GM18867 (cell line): ENCODE measurements at regions not wholly inside any gene's neighbourhood (a gene's known extent, or its start where the extent isn't known, plus 50 kb on each side); places are given as distances from the start of the nearest gene placed in this dataset.
"Not testable (repeated sequence)": the region's sequence is repeated elsewhere in the genome, so short reads cannot be mapped to it uniquely, and the experiment has no call there.

Source experiments
- ATAC-seq: cut with Tn5 transposase; IDR thresholded peaks from one replicate; pipeline ENCODE4 v1.9.1; 2021; ENCODE audit warnings: mild to moderate bottlenecking, moderate library complexity; ENCODE audit not compliant: unreplicated experiment

DNA sequence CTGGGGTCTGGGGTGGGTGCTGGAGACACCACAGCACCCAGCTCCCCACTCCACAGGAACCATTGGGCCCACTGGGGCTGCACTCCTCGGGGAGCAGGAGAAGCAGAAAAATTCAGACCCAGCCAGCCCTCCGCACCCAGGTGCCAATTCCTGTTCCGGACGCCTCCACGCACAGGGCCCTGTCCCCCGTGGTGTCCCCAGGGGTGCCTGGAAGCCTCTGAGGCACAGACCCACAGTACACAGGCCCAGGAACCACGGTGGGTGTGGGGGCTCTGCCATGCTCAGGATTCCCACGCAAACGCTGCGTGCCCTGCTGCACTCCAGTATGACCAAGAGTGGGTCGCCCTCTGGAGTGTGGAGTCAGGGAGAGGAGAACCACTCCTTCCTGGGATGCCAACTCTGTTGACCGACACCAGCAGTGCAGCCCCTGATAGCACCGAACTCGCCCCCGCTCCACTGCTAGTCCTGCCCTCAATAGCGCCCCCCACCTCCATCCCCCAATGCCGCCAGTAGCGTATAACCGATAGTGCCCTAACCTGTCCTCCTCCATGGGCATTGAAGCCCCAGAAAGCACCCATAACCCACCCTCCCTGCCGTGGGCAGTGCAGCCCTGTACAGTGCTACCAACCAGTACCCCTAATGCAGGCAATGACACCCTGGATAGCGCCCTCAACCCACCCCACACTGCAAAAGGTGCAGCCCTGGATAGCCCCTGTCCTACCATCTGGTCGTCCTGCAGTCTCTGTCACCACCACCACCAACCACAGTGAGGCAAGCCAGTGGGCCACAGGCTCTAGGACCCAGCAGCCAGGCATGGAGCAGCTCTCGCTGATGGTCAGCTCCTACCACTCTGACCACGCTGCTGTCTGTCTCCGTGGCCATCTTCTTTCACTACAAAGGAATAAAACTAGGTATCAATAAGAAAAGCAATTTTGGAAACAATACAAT is 2877.2 kb downstream of the RPIA start:
- not testable (repeated sequence) for ATAC-seq

DNA sequence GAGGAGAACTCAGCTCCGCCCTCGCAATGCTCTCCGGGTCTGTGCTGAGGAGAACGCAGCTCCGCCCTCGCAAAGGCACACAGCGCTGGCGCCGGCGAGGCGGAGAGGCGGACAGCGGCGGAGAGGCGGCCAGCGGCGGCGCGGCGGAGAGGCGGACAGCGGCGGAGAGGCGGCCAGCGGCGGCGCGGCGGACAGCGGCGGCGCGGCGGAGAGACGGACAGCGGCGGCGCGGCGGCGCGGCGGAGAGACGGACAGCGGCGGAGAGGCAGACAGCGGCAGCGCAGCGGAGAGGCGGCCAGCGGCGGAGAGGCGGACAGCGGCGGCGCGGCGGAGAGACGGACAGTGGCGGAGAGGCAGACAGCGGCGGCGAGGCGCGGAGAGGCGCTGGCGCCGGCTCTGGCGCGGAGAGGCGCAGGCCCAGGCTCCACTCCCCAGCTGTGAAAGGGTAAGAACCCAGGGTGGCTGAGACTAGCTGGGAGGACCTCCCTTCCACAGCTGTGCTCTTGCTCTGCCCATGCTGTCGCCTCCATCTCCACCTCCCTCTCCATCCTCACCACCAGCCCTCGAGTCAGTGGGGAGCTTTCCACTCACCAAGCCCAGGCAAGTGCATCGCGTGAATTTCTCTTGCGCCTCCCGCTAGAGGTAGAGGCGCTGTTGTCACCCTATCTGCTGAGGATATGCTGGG is 2879.9 kb downstream of the RPIA start:
- not testable (repeated sequence) for ATAC-seq

DNA sequence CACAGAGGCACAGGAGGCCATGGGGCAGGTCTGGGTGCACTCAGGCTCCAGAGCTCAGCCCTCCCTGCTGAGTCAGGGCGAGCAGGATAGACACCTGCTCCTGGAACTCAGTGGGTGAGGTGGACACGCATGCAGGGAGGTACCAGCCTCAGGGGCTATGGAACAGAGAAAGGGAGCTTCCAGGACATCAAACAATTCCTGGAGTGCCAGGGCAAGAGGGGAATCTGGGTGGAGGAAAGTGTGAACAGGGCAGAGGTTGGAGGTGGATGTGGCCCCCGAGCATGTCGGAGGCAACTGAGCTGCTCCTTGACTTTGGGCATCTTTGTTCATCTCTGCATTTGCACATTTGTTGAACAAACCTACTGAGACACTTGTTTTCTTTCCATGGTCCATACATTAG is 2881.5 kb downstream of the RPIA start:
- ATAC-seq: not testable (repeated sequence)

DNA sequence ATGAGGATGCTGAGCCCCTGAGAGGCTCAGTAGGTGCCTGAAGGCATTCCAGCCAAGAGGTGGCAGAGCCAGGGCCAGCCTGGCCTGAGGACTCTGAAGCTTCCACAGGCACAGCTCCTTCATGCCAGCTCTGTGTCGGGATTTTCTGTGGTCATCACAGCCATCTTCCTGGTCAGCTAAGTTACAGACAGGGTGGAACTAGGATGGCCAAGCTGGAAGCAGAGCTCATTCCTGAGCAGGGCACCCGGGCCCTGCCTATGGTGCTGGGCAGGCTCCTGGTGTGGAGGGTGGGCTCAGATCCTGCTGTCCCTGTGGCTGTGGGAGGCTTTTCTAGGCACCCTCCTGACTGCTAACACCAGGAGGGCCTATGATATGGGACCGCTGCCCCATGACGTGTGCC is 2882.3 kb downstream of the RPIA start:
- not testable (repeated sequence) for ATAC-seq

DNA sequence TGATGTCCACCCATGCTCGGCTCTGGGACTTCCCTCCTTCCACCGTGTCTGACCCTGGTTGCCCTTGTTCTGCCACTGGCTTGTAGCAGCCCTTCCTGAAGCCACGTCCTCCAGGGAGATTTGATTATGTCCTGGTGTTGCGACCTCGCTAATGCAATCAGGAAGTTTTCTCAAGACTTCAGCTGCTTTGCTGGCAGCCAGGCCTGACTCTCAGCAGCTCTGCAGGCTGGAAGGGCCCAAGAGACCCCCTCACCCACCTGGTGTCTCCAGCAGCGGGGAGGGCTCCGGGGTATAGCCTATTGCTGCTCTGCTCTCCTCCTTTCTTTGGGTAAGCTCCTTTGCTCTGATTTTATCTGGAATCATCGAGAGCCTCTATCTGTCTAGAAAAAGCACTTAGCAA is 2882.8 kb downstream of the RPIA start:
- not testable (repeated sequence) for ATAC-seq

DNA sequence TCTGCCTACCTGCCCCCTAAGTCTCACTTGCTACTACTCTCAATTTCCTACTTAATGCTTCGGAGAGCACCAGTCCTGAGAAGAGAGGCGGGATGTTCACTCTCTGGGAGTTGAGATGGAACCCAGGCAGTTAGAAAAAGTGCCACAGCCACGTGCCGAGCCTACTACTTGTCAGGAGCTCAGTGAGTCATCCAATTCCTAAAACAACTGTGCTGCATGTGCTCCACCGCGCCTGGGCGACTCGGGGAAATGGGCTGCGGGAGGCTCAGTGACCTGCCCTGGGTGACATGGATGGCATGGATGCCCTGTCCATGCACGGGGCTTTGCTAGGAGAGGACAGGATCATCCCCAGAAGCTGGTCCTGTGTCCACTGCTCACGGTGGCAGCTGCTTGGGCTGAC is 2884.2 kb downstream of the RPIA start:
- not testable (repeated sequence) for ATAC-seq

DNA sequence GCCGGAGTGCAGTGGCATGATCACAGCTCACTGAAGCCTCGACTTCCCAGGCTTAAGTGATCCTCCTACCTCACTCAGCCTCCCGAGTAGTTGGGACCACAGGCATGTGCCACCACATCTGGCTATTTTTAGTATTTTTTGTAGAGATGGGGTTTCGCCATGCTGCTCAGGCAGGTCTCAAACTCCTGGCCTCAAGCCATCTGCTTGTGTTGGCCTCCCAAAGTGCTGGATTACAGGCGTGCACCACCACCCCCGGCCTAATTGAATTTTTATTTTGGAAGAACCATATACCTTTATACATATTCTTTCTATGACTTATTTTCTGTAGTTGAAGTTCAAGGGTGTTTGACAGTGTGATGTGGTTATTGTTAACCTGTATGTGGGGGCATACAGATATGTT is 2885.9 kb downstream of the RPIA start:
- not testable (repeated sequence) for ATAC-seq

DNA sequence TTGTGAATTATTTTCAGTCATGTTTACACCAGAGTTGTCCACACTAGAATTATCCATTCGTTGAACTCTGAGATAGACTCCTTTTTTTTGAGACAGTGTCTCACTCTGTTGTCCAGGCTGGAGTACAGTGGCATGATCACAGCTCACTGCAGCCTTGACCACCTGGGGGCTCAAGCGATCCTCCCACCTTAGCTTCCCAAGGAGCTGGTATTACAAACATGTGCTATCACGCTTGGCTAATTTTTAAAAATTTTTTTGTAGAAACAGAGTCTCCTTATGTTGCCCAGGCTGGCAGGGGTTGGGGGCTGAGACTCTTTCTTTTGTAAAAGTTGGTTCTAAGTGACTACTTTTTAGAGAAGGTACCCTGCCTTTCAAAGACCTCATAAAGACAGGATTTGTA is 2887.2 kb downstream of the RPIA start:
- not testable (repeated sequence) for ATAC-seq

DNA sequence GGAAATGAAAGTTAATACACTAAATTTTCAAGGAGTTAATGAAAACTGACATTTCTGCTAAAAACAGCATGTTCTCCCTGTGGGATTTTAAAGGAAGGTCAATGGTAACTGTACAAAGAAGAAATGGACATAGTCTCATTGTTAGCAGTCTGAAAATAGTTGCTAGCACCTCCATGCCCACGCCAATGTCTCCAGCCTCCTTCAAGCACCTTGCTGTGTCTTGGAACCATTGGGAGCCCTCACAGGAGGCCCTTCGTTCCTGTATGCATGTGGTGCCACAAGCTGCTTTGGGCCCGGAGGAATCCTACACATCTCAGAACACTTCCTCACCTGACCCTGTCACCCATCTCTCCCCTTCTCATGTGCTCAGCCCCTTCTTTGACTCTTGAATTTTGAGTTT is 2888.1 kb downstream of the RPIA start:
- not testable (repeated sequence) for ATAC-seq

DNA sequence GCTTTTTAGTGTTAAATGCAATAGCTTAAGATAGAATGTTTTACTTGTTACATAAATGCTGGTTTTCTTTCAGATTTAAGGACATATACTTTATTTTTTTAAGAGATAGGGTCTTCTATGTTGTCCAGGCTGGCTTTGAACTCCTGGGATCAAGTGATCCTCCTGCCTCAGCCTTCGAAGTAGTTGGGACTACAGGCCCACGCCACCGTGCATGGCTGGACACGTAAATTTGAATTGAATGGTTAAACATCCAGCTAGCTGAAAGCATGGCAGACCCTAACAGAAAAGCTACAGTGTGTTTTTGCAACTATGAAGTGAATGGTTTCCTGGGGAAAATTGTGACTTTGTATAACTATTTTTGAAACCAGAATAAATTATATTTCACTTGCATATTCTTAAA is 2888.6 kb downstream of the RPIA start:
- not testable (repeated sequence) for ATAC-seq

DNA sequence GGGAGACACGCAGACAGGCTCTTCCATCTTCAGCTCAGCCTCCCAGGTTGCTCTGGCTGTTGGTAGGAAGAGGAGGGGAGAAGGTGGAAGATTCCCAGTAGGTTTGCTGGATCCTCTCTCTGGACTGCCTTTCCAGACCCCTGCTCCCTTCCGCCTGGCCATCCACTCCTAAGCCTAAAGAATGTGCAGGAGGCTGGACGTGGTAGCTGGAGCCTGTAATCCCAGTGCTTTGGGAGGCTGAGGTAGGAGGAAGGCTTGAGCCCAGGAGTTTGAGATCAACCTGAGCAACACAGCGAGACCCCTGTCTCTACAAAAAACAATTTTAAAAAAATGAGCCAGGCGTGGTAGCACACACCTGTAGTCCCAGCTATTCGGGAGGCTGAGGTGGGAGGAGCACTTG is 2895.6 kb downstream of the RPIA start:
- ATAC-seq: not testable (repeated sequence)

DNA sequence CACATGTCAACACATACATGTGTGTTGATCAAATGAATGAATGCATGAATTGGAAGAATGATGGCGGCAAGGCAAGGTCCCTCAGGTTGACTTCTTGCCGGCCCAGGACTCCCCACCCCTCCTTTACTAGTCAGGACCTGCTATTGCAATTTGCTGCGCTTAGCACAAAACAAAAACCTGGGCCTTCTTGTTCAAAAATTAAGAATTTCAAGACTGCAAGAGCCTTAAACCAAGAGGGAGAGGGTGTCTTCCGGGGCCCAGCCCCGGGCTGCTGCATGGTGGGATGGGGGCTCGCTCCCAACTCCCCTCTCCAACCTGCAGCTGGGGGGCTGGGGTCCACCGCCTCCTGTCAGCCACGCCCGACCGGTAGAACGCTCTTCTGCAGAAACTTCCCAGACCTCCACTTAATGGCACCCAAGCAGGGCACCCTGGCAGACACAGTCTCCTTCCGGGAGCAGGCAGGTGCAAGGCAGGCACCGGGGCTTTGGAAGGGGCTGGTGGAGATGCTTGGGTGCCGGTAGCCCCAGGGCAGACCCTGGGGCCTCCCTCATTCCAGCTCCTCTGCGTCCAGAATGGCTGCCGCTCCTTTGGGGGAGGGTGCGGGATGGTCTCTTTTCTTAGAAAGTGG is 2896.5 kb downstream of the RPIA start:
- ATAC-seq: not testable (repeated sequence)

DNA sequence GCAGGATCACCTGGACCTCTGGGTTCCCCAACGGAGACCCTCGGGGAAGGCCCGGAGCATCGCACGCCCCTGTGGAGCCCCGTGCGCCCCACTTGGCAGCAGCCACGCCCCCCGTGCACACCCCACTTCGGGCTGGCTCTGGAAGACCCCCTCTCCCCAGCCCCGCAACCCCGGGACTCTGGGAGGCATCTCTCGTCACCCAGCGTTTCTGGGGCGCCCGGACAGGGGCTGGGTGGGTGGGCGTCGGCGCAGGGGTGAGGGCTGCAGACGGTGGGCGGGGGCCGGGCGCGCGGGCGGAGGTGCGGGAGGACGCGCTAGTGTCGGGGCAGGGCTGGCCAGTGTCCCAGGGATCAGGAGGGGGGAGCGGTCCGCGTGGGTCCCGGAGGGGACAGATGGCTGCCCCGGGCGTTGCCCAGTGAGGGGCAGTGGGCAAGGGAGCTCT is 2897.3 kb downstream of the RPIA start:
- ATAC-seq: not testable (repeated sequence)

DNA sequence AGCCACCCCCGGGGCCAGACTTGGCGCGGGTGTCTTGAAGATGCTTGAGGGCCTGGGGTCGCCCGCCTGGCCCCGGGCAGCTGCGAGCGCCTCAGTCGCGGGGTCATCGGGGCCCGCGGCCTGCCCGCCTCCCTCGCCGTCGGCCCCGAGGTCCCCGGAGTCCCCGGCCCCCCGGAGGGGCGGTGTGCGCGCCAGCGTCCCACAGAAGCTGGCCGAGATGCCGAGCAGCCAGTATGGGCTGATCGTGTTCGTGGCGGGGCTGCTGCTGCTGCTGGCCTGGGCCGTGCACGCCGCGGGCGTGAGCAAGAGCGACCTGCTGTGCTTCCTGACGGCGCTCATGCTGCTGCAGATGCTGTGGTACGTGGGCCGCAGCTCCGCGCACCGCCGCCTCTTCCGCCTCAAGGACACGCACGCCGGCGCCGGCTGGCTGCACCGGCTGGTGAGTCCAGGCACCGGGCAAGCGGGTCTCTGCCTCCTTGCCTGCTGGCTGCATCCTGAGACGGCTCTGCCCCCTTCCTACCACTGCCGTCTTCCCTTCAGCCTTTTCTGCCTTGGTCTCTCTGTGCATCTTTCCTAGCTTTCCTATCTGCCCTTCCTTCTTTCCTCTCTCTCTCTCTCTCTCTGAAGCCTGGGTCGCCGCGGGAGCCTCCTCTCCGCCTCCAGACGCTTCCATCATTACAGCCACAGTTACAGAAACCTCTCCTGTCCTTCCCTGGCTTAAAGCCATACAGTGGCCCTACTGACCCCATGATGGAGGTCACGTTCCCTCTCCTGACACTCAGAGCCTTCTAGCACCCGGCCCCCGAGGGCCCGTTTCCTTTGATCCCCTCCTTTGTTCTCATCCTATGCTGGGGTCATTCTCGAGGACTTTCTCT is 2898.2 kb downstream of the RPIA start:
- not testable (repeated sequence) for ATAC-seq

DNA sequence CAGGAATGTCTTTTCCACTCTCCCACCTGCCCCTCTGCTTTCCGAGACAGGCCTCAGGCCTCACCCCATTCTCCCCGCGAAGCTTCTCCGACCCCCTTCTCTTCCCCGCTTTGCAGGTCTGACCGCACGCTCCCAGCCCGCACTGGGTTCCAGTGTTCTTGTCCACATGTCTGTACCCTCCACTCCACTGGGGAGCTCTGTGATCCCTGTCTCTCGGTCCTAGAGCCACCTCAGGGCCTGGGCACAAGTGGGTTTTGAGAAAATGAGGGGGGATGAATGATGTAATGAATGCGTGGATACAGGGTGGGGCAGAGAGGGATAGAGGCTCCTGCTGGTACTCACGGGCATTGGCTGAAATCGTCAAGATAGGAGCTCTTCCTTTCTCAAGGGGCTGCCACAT is 2898.9 kb downstream of the RPIA start:
- ATAC-seq: not testable (repeated sequence)

DNA sequence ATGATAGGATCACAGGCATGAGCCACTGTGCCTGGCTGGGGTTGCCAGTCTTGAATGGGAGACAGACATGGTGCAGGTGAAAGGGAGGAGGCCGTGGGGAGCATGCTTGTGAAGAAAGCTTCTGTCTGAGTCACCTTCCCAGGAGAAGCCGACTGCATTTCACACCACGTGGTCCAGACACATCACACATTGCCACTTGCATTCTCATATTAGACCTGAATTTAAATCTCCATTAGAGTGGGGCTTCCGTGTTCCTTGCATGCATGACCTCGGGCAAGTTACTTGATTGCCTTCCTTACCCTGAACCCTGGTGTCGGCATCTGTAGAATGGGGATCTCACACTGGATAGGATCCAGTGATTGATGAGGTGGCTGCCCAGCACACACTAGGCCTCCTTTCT is 2899.6 kb downstream of the RPIA start:
- ATAC-seq: not testable (repeated sequence)

DNA sequence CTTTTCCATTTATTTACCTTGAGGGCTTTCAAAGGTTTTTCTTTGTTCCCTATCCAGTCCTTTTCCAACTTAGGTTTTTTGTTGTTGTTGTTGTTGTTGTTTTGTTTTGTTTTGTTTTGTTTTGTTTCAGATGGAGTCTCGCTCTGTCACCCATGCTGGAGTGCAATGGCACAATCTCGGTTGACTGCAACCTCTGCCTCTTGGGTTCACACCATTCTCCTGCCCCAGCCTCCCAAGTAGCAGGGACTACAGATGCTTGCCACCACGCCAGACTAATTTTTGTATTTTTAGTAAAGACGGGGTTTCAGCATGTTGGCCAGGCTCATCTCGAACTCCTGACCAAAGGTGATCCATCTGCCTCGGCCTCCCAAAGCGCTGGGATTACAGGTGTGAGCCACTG is 2906.0 kb downstream of the RPIA start:
- not testable (repeated sequence) for ATAC-seq

DNA sequence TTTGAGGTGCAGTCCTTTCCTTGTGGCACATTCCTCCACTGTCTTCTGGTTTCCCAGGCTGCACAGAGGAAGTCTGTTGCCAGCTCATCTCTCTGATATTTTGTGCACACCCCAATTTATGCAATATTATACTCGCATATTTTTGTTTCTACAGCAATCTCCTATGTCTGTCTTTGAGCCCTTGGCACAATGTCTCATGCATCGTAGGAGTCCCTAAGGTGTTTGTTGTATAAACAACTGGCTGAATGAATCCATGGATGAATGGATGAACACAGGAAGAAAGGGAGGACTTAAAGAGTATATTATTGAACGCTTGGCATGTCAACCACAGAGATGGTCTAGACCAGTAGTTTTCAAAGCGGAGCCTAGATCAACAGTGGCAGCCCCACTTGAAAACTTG is 2907.0 kb downstream of the RPIA start:
- not testable (repeated sequence) for ATAC-seq

DNA sequence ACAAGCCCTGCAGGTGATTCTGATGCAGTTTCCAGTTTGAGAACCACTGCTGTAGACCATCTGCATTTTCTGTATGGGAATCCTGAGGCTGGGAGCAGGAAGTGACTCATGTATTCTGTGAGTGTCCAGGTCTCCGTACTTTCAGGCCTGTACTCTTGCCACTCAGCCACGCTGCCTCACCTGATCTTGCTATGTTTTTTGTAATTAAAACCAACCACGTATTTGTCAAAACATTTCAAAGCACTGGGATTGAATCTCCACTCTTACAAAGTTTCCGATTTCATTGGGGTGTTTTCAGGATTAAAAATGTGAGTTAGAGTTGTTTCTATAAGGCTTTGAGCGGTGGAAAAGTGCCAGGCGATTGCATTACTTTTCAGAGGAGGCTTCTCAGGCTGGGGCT is 2907.5 kb downstream of the RPIA start:
- not testable (repeated sequence) for ATAC-seq

DNA sequence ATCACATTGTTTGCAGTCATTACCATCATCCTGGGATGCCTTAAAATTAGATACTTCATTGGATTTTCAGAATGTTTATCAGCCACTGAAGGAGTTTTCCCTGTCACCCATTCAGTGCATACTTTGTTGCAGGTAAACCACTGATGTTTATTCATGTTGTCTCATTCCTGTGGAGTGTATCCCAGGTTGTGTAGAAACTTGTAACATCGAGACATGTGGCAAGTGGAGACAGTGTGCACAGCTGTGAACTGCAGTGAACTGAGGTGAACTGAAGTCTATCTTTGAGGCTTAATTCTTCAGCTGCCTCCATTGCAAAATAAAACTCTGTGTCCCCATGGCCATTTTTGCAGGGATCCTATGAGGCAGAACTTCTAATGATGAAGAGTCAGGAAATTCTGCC is 2911.4 kb downstream of the RPIA start:
- ATAC-seq: not testable (repeated sequence)
